B cell (primary cell): ENCODE measurements at regions not wholly inside any gene's neighbourhood (a gene's known extent, or its start where the extent isn't known, plus 50 kb on each side); places are given as distances from the start of the nearest gene placed in this dataset.

ENCODE experiments used
- CTCF ChIP-seq: fragments of 200-600 bp; IDR thresholded peaks from one replicate; pipeline ENCODE4 v1.8.0; 2022; ENCODE audit warnings: antibody characterized with exemption, mild to moderate bottlenecking
- EZH2 ChIP-seq: IDR thresholded peaks from 2 replicates; pipeline ENCODE4 v1.6.1; 2012; ENCODE audit warnings: borderline replicate concordance, low read depth, mild to moderate bottlenecking, moderate library complexity, low read length; ENCODE audit not compliant: insufficient read depth, poor library complexity, severe bottlenecking

GRCh38 chrX:42496239-42496638, 281.7 kb downstream of the PPP1R2C start:
- no peak for TF ChIP-seq EZH2
- TF ChIP-seq CTCF: no peak
